ENCODE measurements at regions not wholly inside any gene's neighbourhood (a gene's known extent, or its start where the extent isn't known, plus 50 kb on each side); places are given as distances from the start of the nearest gene placed in this dataset.
"Not testable (repeated sequence)": the region's sequence is repeated elsewhere in the genome, so short reads cannot be mapped to it uniquely, and the experiment has no call there.

DNA sequence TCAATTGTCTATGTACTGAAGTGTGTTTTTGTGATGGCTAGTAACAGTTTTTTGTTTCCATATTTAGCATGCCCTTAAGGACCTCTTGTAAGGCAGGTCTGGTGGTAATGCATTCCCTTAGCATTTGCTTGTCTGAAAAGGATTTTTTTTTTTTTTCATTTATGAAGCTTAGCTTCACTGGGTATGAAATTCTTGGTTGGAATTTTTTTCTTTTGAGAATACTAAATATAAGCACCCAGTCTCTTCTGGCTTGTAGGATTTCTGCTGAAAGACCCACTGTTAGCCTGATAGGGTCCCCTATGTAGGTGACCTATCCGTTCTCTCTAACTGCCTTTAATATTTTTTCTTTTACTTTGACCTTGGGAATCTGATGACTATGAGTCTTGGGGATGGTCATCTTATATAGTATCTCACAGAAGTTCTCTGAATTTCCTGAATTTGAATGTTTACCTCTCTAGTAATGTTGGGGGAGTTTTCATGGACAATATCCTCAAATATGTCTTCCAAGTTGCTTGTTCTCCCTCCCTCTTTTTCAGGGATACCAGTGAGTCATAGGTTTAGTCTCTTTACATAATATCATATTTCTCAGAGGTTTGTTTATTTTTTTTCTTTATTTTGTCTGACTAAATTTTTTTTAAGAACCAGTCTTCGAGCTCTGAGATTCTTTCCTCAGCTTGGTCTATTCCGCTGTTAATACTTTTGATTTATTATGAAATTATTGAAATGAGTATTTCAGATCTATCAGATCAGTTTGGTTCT, 157.1 kb upstream of the PGRMC2 start:
- DNase-seq = no peak

DNA sequence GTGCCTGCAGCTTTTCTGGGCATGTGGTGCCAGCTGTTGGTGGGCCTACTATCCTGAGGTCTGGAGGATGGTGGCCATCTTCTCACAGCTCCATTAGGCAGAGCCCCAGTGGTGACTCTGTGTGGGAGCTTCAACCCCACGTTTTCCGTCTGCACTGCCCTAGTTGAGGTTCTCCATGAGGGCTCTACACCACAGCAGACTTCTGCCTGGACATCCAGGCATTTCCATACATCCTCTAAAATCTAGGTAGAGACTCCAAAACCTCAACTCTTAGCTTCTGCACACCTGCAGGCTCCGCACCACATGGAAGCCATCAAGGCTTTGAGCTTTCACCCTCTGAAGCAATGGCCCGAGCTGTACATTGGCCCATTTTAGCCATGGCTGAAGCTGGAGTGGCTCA, 153.3 kb upstream of the PGRMC2 start:
- no peak for DNase-seq

DNA sequence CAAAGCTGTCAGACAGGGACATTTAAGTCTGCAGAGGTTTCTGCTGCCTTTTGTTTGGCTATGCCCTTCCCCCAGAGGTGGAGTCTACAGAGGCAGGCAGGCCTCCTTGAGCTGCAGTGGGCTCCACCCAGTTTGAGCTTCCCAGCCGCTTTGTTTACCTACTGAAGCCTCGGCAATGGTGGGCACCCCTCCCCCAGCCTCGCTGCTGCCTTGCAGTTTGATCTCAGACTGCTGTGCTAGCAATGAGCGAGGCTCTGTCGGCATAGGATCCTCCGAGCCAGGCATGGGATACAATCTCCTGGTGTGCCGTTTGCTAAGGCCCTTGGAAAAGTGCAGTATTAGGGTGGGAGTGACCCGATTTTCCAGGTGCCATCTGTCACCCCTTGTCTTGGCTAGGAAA, 149.4 kb upstream of the PGRMC2 start:
- not testable (repeated sequence) for DNase-seq

DNA sequence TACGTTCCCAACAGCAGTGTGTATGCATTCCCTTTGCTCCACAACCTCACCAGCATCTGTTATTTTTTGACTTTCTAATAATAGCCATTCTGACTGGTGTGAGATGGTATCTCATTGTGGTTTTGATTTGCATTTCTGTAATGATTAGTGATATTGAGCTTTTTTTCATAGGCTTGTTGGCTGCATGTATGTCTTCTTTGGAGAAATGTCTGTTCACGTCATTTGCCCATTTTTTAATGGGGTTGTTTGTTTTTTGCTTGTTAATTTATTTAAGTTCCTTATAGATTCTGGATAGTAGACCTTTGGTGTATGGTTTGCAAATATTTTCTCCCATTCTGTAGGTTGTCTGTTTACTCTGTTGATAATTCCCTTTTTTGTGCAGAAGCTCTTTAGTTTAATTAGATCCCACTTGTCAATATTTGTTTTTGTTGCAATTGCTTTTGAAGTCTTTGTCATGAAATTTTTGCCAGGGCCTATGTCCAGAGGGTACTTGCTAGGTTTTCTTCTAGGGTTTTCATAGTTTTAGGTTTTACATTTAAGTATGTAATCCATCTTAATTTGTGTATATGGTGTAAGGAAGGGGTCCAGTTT, 141.5 kb upstream of the PGRMC2 start:
- not testable (repeated sequence) for DNase-seq

DNA sequence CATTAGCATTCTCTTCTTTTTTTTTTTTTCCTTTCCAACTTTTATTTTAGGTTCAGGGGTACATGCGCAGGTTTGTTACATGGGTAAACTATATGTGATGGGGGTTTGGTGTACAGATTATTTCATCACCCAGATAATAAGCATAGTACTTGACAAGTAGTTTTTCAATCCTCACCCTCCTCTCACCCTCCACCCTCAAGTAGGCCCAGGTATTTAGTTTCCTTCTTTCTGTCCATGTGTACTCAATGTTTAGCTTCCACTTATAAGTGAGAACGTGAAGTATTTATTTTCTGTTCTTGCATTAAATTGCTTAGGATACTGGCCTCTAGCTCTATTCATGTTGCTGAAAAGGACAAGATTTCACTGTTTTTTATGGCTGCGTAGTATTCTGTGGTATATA, 140.8 kb upstream of the PGRMC2 start:
- no peak for DNase-seq

DNA sequence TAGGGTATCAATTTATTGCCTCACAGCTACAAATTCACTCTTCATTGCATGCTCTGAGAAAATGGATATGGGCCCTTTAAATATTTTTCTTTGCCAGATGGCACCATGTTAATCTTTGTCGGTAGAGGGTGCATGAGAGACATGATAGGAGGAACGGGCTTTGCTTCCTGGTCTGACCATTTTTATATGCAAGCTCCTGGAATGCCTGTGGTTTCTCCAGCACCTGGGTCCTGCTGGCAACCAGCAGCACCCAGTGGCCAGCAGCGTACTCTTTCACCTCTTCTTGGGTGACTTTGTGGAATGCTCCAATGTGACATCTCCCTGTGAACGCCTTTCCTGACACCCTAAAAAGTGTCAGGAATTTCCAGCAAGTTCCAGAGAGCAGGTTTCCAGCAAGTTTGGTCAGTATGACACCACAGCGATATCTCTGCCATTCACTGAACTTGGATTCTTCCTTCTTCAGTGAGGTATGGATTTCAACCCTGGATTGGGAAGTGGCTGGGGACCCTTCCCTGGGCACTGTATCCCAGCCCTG, 140.3 kb upstream of the PGRMC2 start:
- peak; percentile 63 for DNase-seq

DNA sequence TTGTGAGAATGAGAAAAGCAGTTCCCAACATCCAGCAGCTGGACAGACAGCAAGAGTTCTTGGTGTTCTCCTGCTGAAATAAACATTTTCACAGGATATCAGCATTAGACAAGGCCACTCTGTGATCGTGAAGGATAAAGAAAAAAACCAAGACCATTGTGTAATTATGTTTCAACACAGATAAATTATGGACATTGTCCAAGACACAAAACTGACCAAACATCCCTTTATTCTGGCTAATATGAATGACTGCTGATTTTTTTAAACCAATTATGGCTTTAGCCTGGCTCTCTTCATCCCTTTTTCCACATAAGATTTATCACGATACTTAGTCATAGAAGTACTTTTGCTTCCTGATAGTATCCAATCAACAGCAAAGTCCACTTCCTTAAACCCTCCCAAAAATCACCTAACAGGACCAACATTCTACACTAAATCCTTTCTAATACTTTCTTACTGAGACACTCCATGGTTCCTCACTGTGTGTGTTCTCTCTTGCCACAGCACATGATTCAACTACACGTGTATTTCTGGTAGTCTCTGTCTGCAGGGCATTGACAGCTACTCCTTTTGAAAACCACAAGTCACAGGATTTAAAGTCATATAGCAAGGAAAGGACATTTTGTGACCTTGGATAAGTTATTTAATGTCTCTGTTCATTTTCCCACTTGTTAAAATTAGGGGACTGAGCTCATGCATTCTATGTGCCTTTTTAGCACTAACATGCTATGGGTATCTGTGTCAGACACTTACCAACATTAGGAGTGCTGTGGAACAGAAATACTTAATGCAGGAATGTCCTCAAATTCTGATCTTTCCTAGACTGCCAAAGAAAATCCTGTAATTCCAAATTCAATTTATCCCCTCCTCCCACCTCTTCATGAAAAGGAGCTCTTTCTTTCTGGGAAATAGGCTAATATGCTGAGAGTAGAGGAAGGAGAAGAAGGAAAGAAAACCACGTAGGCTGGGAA, 137.2 kb upstream of the PGRMC2 start:
- no peak for DNase-seq

DNA sequence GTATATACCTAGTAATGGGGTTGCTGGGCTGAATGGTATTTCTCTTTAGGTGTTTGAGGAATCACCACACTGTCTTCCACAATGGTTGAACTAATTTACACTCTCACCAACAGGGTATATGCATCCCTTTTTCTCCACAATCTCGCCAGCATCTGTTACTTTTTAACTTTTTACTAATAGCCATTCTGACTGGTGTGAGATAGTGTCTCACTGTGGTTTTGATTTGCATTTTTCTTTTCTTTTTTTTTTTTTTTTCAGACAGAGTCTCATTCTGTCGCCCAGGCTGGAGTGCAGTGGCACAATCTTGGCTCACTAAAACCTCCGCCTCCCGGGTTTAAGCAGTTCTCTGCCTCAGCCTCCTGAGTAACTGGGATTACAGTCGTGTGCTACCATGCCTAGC, 134.7 kb upstream of the PGRMC2 start:
- not testable (repeated sequence) for DNase-seq

DNA sequence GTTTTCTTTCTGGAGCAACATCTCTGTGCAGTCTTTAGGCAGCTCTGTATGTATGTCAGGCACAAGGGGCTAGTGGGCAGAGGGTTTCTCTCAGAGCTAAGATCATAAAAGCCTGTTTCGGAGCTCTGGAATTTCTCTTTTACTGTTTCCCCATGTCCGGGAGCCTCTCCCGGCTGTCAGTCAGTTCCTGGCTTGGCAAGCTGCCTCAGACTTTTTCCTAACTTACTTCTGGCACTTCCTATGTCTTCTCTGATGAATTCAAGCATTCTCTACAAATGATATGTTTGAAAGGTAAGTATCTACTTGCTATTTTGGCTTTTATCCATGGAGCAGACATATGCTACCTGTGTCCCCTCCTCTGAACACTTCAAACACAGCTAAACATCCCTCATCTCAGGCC, 129.3 kb upstream of the PGRMC2 start:
- no peak for DNase-seq

DNA sequence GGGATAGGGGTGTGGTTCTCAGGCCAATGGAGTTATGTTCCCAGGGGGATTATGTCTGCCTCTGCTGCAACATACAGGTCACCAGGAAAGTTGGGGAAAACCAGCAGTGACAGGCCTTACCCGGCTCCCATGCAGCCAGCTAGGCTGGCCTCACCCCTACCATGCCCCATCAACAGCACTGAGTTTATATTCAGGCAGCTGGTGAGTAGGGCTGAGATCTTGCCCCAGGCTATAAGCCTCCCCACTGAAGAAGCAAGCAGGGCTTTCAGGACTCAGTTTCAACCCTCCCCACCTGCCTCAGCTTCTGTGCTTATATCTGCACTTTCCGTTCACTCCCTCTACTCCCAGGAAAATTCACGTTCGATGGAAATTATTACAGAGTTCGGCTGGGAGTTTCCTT, 122.4 kb upstream of the PGRMC2 start:
- no peak for DNase-seq

DNA sequence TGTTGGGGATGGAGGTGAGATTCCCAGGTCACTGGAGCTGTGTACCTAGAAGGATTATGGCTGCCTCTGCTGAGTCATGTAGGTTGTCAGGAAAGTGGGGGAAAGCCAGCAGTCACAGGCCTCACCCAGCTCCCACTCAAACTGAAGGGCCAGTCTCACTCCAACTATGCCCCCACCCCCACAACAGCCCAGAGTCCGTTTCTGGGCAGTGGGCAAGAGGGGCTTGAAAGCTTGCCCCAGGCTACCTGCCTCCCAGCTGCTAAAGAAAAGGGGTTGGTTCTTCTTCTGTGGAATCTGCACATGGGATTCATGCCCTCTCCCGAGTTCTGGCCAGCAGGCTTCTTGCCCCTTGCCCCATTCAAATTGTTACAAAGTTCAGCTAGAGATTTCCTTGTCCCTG, 116.0 kb upstream of the PGRMC2 start:
- no peak for DNase-seq

DNA sequence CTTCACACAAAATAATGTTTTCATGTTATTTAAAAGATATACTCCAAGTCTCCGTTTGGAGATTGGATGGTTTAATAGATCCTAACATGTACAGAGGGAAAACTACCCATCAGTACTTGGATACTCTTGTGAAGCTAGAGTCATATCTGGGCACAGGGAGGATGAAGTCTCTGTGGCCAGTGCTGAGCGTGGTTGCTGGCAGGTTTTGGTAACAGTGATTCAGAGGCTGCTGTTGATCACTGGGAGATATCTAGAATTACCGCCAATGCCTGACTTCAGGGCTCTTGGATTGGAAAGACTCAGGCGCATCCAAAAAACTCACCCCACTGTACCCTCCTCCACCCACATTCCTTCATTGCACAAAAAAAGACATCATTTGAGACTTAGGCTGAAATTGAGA, 107.2 kb upstream of the PGRMC2 start:
- DNase-seq = no peak

DNA sequence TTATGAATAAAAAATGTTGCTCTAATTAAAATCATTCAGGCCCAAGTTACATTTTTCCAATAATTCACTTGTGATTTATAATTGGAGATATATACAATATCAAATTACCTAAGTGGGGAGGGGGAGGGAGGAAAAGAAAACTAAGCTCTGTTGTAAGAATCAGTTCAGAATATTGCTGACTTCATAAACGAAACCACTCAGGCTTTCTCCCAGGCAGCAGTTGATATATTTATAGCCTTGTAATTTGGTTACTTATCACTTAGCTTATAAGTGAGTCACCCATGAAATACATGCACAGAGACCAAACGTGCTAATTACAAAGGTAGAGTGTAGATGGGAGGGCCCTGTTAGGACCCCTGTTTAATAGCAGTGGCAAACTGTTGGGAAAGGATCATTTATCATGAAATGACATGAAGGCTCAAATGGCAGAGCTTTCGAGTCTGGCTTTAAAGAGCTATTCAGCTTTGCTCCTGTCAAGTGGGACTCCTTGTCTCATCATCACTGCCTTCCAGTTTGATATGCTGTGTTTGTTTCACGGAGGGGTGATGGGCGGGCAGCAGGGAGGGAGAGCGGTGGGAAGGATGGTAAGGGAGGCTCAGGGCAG, 105.6 kb upstream of the PGRMC2 start:
- no peak for DNase-seq

DNA sequence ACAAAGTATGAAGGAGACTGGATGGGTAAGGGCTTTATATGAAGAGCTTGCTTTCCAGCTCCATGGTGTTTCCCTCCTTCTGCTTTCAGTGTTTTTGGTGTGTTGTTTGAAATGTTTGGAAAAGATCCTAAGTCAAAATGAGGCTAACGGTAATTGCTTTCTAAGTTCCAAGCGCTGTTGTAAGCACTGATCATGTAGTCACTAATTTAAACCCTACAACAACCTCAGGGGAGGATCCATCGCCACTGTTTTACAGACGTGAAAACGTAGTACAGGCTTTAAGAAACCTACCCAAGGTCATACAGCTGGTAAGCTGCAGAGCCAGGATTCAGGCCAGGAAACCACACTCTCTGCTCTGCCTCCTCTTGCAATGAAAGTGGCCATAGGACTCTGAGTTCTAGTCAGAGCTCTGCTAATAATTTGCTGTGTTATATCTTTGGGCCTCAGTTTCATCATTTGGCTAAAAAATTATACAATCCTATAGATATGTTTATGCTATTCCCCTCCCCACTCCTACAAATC, 102.9 kb upstream of the PGRMC2 start:
- DNase-seq = no peak

DNA sequence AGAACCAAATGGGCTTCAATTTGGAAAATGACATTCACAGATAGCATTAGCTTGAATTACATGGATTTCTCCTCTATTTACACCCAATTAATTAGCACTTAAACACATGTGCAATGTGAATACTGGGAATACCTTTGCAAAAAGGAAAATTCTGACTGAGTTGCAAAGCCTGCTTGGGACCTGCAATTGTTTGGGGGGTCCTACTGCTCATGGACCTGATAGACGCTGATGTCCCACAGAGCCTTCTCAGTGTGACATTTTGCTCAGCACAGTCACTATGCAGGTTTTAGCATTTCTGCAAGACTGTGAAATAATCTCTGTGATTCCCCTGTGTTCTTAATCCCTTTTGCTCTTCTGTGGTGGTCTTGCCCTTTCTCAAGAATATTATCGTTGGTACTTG, 101.2 kb upstream of the PGRMC2 start:
- DNase-seq = no peak

DNA sequence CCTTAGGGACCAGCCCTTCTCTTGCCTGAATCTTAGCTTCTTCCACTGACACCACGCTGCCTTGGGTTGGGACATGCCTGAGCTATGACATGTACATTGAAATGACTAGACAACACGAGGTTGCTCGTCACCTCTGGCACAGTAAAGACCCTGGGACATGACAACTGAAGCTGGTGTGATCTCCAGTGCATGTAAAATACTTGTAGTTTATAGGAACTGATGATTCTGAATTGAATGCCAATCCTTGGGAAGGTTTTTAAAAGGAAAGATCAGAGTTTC, 100.7 kb upstream of the PGRMC2 start:
- peak; percentile 71 for DNase-seq

DNA sequence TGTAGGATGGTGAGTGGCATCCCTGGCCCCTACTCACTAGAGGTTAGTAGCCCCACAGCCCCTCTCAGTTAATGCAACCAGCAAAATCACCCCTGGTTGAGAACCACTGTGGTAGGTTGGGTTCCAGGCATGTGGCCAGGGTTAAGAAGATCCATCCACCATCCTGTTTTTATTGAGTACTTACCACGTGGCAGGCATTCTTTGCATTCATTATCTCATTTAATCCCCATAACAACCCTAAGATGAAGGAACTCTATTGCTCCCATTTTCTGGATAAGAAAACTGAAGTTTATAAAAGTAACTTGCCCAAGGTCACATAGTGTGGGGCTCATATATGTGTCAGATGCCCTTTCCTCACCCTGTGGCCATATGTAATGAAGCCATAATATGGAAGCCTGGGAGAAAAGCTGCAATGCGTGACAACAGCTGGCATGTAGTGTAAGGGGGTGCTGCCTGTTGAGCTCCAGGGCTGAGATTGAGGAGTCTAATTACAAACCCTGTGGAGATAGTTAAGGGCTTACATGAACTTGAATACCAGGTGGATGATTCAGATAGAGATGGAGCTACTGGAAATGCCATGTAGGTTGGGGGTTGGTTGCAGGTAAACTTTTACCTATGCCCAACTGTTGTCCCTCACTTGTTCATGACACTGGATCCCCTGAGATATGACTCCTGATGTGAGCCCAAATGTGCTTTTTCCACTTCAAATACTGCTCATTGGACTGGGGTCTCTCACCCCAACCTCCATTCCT, 100.2 kb upstream of the PGRMC2 start:
- no peak for DNase-seq

DNA sequence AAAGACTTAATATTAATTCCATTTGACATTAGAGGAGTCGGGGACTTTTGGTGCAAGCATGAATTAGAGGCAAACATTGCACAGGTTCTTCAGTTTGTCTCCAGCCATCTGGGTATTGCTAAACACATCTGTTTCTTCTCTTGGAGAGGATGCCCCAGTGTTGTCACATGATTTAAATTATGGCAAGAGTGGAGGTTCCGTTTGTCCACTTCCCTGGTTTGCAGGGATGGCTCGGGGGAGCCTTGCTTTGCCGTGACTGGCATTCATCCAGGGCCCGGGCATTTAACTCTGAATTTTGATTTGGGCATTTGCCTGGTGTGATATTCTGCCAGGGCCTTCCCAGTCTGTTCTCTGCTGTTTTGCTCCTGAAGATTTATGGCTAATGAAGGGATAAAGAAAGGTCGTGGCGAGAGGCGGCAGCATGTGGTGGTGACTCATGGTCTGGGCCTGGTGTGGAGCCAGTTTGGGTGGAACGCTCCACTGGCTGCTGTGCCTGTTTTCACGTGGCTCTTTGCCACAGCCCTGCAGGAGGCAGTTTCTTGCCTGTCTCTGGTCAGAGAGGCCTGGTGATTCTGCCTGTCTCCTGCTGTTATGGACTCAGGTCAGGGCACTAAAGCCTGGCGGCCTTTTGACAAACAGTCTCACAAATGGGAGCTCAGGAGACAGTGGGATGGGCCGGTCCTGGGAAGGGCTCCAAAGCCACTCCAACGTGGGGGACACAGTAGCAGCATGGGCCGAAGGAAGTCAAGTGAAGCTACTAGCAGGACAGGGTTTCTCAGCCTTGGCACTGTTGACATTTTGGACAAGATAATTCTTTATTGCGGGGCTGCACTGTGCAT, 99.4 kb upstream of the PGRMC2 start:
- DNase-seq = peak; percentile 97

DNA sequence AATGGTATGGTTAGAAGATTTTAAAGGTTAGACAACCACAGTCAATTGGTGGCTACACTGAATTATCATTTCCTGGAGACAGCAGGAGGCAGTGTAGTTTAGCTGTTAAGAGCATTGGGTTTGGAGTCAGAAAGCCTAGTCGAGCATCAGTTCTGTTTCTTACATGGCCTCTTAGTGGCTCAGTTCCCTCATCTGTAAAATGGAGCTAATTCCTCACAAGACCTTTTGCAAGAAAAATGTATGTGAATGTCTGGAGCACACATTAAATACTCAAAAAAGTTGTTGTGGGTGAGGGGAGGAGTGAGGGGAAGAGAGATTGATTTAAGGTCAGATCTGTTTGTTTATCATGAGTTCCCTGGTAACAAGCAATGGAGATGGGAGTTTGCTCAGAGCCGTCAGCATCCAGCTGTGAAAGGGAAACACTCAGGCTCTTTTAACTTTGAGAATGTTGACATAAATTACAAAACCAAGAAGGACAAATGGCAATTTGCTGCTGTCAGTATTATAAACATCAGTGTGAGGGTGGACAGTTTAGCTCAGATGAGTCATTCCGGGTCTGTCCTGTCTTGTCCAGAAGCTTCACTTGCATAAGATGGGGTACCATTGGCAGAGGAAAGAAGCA, 98.2 kb upstream of the PGRMC2 start:
- DNase-seq = peak; percentile 64

DNA sequence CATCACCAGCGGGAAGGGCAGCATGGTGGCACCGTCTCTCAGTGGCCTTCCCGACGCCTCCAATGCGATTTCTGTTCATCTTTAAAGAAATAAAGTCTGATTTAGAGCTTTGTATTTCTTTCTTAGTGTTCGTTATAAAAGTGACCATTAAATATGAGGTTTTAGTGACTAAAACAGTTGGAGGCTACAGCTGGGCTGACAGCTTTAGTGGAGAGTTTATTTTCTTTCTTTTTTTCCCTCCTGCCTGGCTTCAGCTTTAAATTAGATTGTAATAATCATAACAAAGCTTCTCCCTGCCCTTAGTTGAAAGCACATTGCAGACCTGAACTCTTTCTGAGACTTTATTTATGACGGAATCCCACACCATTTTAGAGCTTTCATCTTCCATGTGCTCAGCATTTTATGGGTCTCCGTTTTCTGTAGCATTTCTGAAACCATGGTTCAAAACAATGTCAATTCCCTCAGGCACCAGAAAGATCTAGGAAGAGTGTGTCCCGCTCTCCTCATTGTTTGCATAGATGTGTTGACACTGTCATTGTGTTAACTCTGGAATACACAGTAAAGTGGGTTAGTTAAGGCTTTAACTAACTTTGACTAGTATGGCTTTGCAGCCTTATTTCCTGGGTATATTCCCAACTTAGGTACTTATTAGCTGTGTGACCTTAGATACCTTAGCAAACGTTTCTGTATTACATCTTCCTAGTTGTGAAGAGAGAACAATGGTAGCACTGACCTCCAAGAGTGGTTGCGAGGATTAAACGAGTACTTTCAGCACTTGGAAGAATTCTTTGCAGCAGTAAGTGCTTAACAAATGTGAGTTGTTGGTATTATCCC, 97.4 kb upstream of the PGRMC2 start:
- DNase-seq = no peak
